Smooth muscle cell of the brain vasculature (primary cell): ENCODE measurements at regions not wholly inside any gene's neighbourhood (a gene's known extent, or its start where the extent isn't known, plus 50 kb on each side); places are given as distances from the start of the nearest gene placed in this dataset.

Source experiments
- DNase-seq: peaks from one replicate; pipeline ENCODE4 v3.0.0-alpha.2; 2012; ENCODE audit warnings: low read depth, low spot score

GRCh38 chr7:54955696-54956420 lies 63.0 kb upstream of the EGFR start:
- no peak for DNase-seq

- no peak for DNase-seq
Observed at GRCh38 chr7:54956865-54957264, 62.0 kb upstream of the EGFR start.

- DNase-seq: no peak
Observed at GRCh38 chr7:54960517-54960916, 58.3 kb upstream of the EGFR start.

- DNase-seq: no peak
Observed at GRCh38 chr7:54961391-54961790, 57.4 kb upstream of the EGFR start.

- DNase-seq: no peak
Observed at GRCh38 chr7:54963155-54963554, 55.7 kb upstream of the EGFR start.

GRCh38 chr7:54964136-54964535 lies 54.7 kb upstream of the EGFR start:
- DNase-seq: no peak

- no peak for DNase-seq
Observed at GRCh38 chr7:54967377-54967776, 51.4 kb upstream of the EGFR start.

- DNase-seq: no peak
Observed at GRCh38 chr7:54968018-54968417, 50.8 kb upstream of the EGFR start.
